ENCODE measurements at regions not wholly inside any gene's neighbourhood (a gene's known extent, or its start where the extent isn't known, plus 50 kb on each side); places are given as distances from the start of the nearest gene placed in this dataset.

DNA sequence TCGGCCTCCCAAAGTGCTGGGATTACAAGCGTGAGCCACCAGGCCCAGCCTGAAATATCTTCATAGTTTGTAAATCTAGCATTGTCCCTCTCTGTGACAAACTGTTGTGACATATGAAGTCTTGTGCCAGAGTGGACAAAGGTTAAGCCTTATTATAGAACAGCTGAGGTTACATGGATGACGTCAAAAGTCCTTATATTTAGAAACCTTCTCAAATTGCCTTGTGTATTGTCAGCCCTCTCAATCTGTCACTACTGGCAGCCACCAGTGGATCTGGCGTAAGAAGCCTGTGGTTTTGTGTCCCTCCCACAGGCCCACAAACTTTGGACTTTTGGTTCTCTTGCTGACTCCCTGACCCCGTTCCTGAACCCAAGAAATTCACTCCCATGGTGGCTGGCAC lies 79.4 kb upstream of the CCDC112 start:
- Histone ChIP-seq H3K27me3 (ENCODE audit: insufficient read depth, low read length) (no peaks in the 10 kb centered on the region), H4K20me1 (ENCODE audit: control insufficient read depth, insufficient read depth, insufficient read length) (no peaks in the 10 kb centered on the region), H2BK5ac (ENCODE audit: insufficient read length, low read length) (no peak overlapping the region), H3K9ac (ENCODE audit: extremely low read depth, insufficient read length, low read length) (no peak overlapping the region), H3K23me2 (ENCODE audit: insufficient read length, low read depth, low read length, poor library complexity, severe bottlenecking) (no peaks in the 10 kb centered on the region), H3K79me1 (ENCODE audit: insufficient read depth, low read depth, low read length, poor library complexity, severe bottlenecking) (no peaks in the 10 kb centered on the region), H2AFZ (ENCODE audit: low read length) (no peak overlapping the region), H3K14ac (ENCODE audit: insufficient read depth, low read length) (no peak overlapping the region), H2AK5ac (ENCODE audit: insufficient read length, low read length) (no peak overlapping the region), H3K23ac (ENCODE audit: insufficient read length, low read depth, low read length) (no peak overlapping the region), H3K4me2 (ENCODE audit: insufficient read depth, insufficient read length, low read length) (no peak overlapping the region), H3K9me3 (ENCODE audit: control insufficient read depth, low read depth, low read length) (no peaks in the 10 kb centered on the region), H3K18ac (ENCODE audit: insufficient read length, low read depth, low read length) (no peak overlapping the region), H3T11ph (ENCODE audit: low read length) (no peak overlapping the region), H4K5ac (ENCODE audit: insufficient read length, low read depth, low read length) (no peak overlapping the region), H4K8ac (replicated peaks; ENCODE audit: insufficient read length, low read depth, low read length) (no peak overlapping the region), H3K79me2 (ENCODE audit: insufficient read depth, low read length) (no peaks in the 10 kb centered on the region), H2BK20ac (ENCODE audit: low read depth, low read length, poor library complexity, severe bottlenecking) (no peak overlapping the region), H3K56ac (ENCODE audit: insufficient read length, low read depth, low read length) (no peak overlapping the region), H2BK12ac (ENCODE audit: insufficient read length, low read depth, low read length) (no peak overlapping the region), H3K4me1 (ENCODE audit: insufficient read depth, low read length) (peaks cover 2% of the 10 kb centered on the region), H2BK120ac (ENCODE audit: low read depth, low read length, poor library complexity, severe bottlenecking) (no peak overlapping the region), H3K27ac (ENCODE audit: insufficient read length, low read depth, low read length) (no peak overlapping the region), H2BK15ac (ENCODE audit: low read depth, low read length) (no peak overlapping the region), H3K4ac (ENCODE audit: low read depth, low read length) (no peak overlapping the region), H4K91ac (ENCODE audit: insufficient read length, low read depth, low read length) (no peak overlapping the region)
- Mint-ChIP-seq H3K27ac (no peak overlapping the region), H3K4me3 (no peak overlapping the region), H3K9me3 (no peaks in the 10 kb centered on the region), H3K4me1 (peaks cover 12 to 13% of the 10 kb centered on the region in 2 experiments), H3K36me3 (ENCODE audit: insufficient read depth in 1 of 3, low read depth in 3 of 3) (no peaks in the 10 kb centered on the region), H3K27me3 (ENCODE audit: low read depth) (no peaks in the 10 kb centered on the region)
- DNase-seq, result no peak
- TF ChIP-seq, protein P1, sequence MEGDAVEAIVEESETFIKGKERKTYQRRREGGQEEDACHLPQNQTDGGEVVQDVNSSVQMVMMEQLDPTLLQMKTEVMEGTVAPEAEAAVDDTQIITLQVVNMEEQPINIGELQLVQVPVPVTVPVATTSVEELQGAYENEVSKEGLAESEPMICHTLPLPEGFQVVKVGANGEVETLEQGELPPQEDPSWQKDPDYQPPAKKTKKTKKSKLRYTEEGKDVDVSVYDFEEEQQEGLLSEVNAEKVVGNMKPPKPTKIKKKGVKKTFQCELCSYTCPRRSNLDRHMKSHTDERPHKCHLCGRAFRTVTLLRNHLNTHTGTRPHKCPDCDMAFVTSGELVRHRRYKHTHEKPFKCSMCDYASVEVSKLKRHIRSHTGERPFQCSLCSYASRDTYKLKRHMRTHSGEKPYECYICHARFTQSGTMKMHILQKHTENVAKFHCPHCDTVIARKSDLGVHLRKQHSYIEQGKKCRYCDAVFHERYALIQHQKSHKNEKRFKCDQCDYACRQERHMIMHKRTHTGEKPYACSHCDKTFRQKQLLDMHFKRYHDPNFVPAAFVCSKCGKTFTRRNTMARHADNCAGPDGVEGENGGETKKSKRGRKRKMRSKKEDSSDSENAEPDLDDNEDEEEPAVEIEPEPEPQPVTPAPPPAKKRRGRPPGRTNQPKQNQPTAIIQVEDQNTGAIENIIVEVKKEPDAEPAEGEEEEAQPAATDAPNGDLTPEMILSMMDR (conservative IDR thresholded peaks at IDR 0.05), result no peak
- WGBS (ENCODE audit: extremely low coverage, insufficient read length, low lambda C conversion rate), result no CpG with 5 or more reads among the region's 5 CpGs
